HFFc6 (cell line): ENCODE measurements at regions not wholly inside any gene's neighbourhood (a gene's known extent, or its start where the extent isn't known, plus 50 kb on each side); places are given as distances from the start of the nearest gene placed in this dataset.

Source experiments
- DNase-seq: peaks from one replicate; pipeline ENCODE4 v3.0.0-alpha.2; 2018
- H3K27ac Mint-ChIP-seq: 2 replicates; pipeline ENCODE4 v1.8.0; 2020; ENCODE audit warnings: mild to moderate bottlenecking, mixed read lengths
- H3K27me3 Mint-ChIP-seq: 2 replicates; pipeline ENCODE4 v1.8.0; 2021; ENCODE audit warnings: mild to moderate bottlenecking, moderate library complexity, mixed read lengths; ENCODE audit not compliant: insufficient read depth
- H3K36me3 Mint-ChIP-seq: 2 replicates; pipeline ENCODE4 v1.8.0; 2021; ENCODE audit warnings: low read depth, mixed read lengths
- H3K4me1 Mint-ChIP-seq: 2 replicates; pipeline ENCODE4 v1.8.0; 2020; ENCODE audit warnings: low read depth, mixed read lengths
- H3K4me3 Mint-ChIP-seq: 2 replicates; pipeline ENCODE4 v1.8.0; 2020; ENCODE audit warnings: mild to moderate bottlenecking, moderate library complexity, mixed read lengths
- H3K9me3 Mint-ChIP-seq: 2 replicates; pipeline ENCODE4 v1.8.0; 2020; ENCODE audit warnings: mild to moderate bottlenecking, mixed read lengths
- CTCF ChIP-seq: fragments of 200-600 bp; sonication (generic); IDR thresholded peaks from 2 replicates; pipeline ENCODE4 v1.5.0; 2021; ENCODE audit warnings: antibody characterized with exemption, mild to moderate bottlenecking

GRCh38 chr12:124501112-124501561 lies 66.3 kb downstream of the NCOR2 start:
- Mint-ChIP-seq H3K27me3 (no peaks in the 10 kb centered on the region; the same call in 1 of the 2 replicates), H3K9me3 (no peaks in the 10 kb centered on the region; the same call in 1 of the 2 replicates), H3K4me3 (no peak overlapping the region), H3K36me3 (peaks cover 7% of the 10 kb centered on the region), H3K4me1 (peaks cover 78% of the 10 kb centered on the region), H3K27ac (peak overlapping the region; percentile 73)
- DNase-seq, result no peak
- no peak for TF ChIP-seq CTCF

GRCh38 chr12:124499898-124500244 lies 67.5 kb downstream of the NCOR2 start:
- Mint-ChIP-seq H3K27me3 (no peaks in the 10 kb centered on the region; the same call in 1 of the 2 replicates), H3K36me3 (peaks cover 7% of the 10 kb centered on the region), H3K27ac (peak overlapping the region; percentile 51; the same call in 1 of the 2 replicates), H3K4me3 (no peak overlapping the region), H3K9me3 (no peaks in the 10 kb centered on the region; the same call in 1 of the 2 replicates), H3K4me1 (peaks cover 70% of the 10 kb centered on the region)
- DNase-seq, result no peak
- TF ChIP-seq CTCF, result no peak

GRCh38 chr12:124499190-124499753 lies 68.1 kb downstream of the NCOR2 start:
- Mint-ChIP-seq H3K27me3 (no peaks in the 10 kb centered on the region; the same call in 1 of the 2 replicates), H3K27ac (peak overlapping the region; percentile 73), H3K4me3 (peak overlapping the region; percentile 24; the same call in 1 of the 2 replicates), H3K4me1 (peaks cover 65% of the 10 kb centered on the region), H3K9me3 (no peaks in the 10 kb centered on the region; the same call in 1 of the 2 replicates), H3K36me3 (peaks cover 7% of the 10 kb centered on the region)
- peak; percentile 36 for TF ChIP-seq CTCF
- DNase-seq, result no peak

GRCh38 chr12:124498275-124499189 lies 68.9 kb downstream of the NCOR2 start:
- Mint-ChIP-seq H3K4me3 (peak overlapping the region; percentile 24; the same call in 1 of the 2 replicates), H3K9me3 (no peaks in the 10 kb centered on the region; the same call in 1 of the 2 replicates), H3K27ac (peak overlapping the region; percentile 73), H3K27me3 (no peaks in the 10 kb centered on the region; the same call in 1 of the 2 replicates), H3K4me1 (peaks cover 61% of the 10 kb centered on the region), H3K36me3 (peaks cover 5% of the 10 kb centered on the region)
- DNase-seq, result no peak
- TF ChIP-seq CTCF, result no peak

- no peaks in the 10 kb centered on the region for H3K36me3 Mint-ChIP-seq
- peak overlapping the region; percentile 85 for H3K27ac Mint-ChIP-seq
- TF ChIP-seq CTCF, result no peak
- peaks cover 56% of the 10 kb centered on the region for H3K4me1 Mint-ChIP-seq
- DNase-seq, result peak; percentile 89
- H3K4me3 Mint-ChIP-seq, result peak overlapping the region; percentile 42
- no peaks in the 10 kb centered on the region; the same call in 1 of the 2 replicates for H3K27me3 Mint-ChIP-seq
- H3K9me3 Mint-ChIP-seq, result no peaks in the 10 kb centered on the region; the same call in 1 of the 2 replicates
These were observed 69.8 kb downstream of the NCOR2 start for GRCh38 chr12:124497658-124498057.
